HEK293 (cell line): ENCODE measurements at regions not wholly inside any gene's neighbourhood (a gene's known extent, or its start where the extent isn't known, plus 50 kb on each side); places are given as distances from the start of the nearest gene placed in this dataset.

ENCODE experiments used
- CTCF ChIA-PET: fragments of 350-600 bp; formaldehyde crosslinking; extraction: SDS; loops from one replicate; lab custom pipeline; 2021; ENCODE audit warnings: antibody characterized with exemption; lab: Yijun Ruan, JAX
- POLR2A ChIA-PET: fragments of 300-600 bp; formaldehyde crosslinking; extraction: SDS; loops from one replicate; lab custom pipeline; 2020; ENCODE audit warnings: antibody characterized with exemption, inconsistent platforms; lab: Yijun Ruan, JAX
- H3K27ac ChIP-seq: fragments of 200-500 bp; sonication (Bioruptor generic); 2 replicates; pipeline ENCODE4 v1.5.1; 2014; ENCODE audit warnings: low read depth, low read length, control low read depth, inconsistent platforms; ENCODE audit errors: extremely low read depth
- H3K36me3 ChIP-seq, 2 experiments: fragments of 200-500 bp in 1 of 2; sonication (Bioruptor generic) in 1 of 2; 1 replicate in 1 of 2; 2 replicates in 1 of 2; pipeline ENCODE4 v1.5.1; 2014 to 2017; ENCODE audit warnings: inconsistent platforms in 2 of 2, low read length in 2 of 2; ENCODE audit not compliant: control insufficient read depth in 2 of 2, insufficient read depth in 1 of 2
- H3K4me1 ChIP-seq: fragments of 200-500 bp; sonication (Bioruptor generic); 2 replicates; pipeline ENCODE4 v1.5.1; 2014; ENCODE audit warnings: mild to moderate bottlenecking, low read length, inconsistent platforms; ENCODE audit not compliant: control insufficient read depth, insufficient read depth
- H3K4me3 ChIP-seq: 2 replicates; pipeline ENCODE4 v1.5.1; 2011; ENCODE audit warnings: low read depth, mild to moderate bottlenecking, control low read depth, low read length, moderate library complexity
- H3K9me3 ChIP-seq: fragments of 200-500 bp; sonication (Bioruptor generic); 2 replicates; pipeline ENCODE4 v1.5.1; 2014; ENCODE audit warnings: low read depth, low read length, inconsistent platforms; ENCODE audit not compliant: control insufficient read depth, insufficient read depth
- CTCF ChIP-seq: fragments of 450-650 bp; formaldehyde crosslinking; IDR thresholded peaks from 2 replicates; pipeline ENCODE4 v1.5.1; 2016; ENCODE audit warnings: missing biosample characterization, missing genetic modification characterization
- GLIS1 ChIP-seq: fragments of 450-650 bp; formaldehyde crosslinking; IDR thresholded peaks from 2 replicates; pipeline ENCODE4 v1.5.1; 2016; ENCODE audit warnings: missing biosample characterization, missing genetic modification characterization
- KLF10 ChIP-seq: fragments of 450-650 bp; IDR thresholded peaks from 2 replicates; pipeline ENCODE4 v1.5.1; 2018; ENCODE audit warnings: missing biosample characterization, mild to moderate bottlenecking, missing genetic modification characterization
- PRDM1 ChIP-seq: fragments of 450-650 bp; formaldehyde crosslinking; IDR thresholded peaks from 2 replicates; pipeline ENCODE4; 2016; ENCODE audit warnings: missing biosample characterization, missing genetic modification characterization
- SP3 ChIP-seq: fragments of 450-650 bp; formaldehyde crosslinking; IDR thresholded peaks from 2 replicates; pipeline ENCODE4 v1.5.1; 2016; ENCODE audit warnings: missing biosample characterization, missing genetic modification characterization
- YY1 ChIP-seq: fragments of 450-650 bp; formaldehyde crosslinking; IDR thresholded peaks from 2 replicates; pipeline ENCODE4 v1.5.1; 2018; ENCODE audit warnings: missing biosample characterization, missing genetic modification characterization
- ZBTB10 ChIP-seq: fragments of 450-650 bp; formaldehyde crosslinking; IDR thresholded peaks from 2 replicates; pipeline ENCODE4 v1.5.1; 2016; ENCODE audit warnings: missing biosample characterization, missing genetic modification characterization
- ZBTB17 ChIP-seq: fragments of 450-650 bp; formaldehyde crosslinking; IDR thresholded peaks from 2 replicates; pipeline ENCODE4 v1.5.1; 2016; ENCODE audit warnings: missing biosample characterization, missing genetic modification characterization
- ZFP37 ChIP-seq: fragments of 450-650 bp; formaldehyde crosslinking; IDR thresholded peaks from 2 replicates; pipeline ENCODE4 v1.5.1; 2016; ENCODE audit warnings: missing biosample characterization, missing genetic modification characterization
- ZNF169 ChIP-seq: fragments of 450-650 bp; formaldehyde crosslinking; IDR thresholded peaks from 2 replicates; pipeline ENCODE4 v1.5.1; 2016; ENCODE audit warnings: missing biosample characterization, missing genetic modification characterization
- ZNF19 ChIP-seq: fragments of 450-650 bp; formaldehyde crosslinking; IDR thresholded peaks from 2 replicates; pipeline ENCODE4; 2016; ENCODE audit warnings: missing biosample characterization, missing genetic modification characterization, low read depth
- ZNF211 ChIP-seq: fragments of 450-650 bp; formaldehyde crosslinking; IDR thresholded peaks from 2 replicates; pipeline ENCODE4 v1.5.1; 2016; ENCODE audit warnings: low read depth, missing biosample characterization, missing genetic modification characterization
- ZNF223 ChIP-seq: fragments of 450-650 bp; formaldehyde crosslinking; IDR thresholded peaks from 2 replicates; pipeline ENCODE4 v1.5.1; 2016; ENCODE audit warnings: missing biosample characterization, missing genetic modification characterization
- ZNF23 ChIP-seq: fragments of 450-650 bp; formaldehyde crosslinking; IDR thresholded peaks from 2 replicates; pipeline ENCODE4 v1.5.1; 2016; ENCODE audit warnings: missing biosample characterization, missing genetic modification characterization, borderline replicate concordance
- ZNF350 ChIP-seq: fragments of 450-650 bp; formaldehyde crosslinking; IDR thresholded peaks from 2 replicates; pipeline ENCODE4 v1.5.0; 2017; ENCODE audit warnings: missing biosample characterization, mild to moderate bottlenecking, missing genetic modification characterization
- ZNF416 ChIP-seq: fragments of 450-650 bp; formaldehyde crosslinking; IDR thresholded peaks from 2 replicates; pipeline ENCODE4 v1.5.1; 2016; ENCODE audit warnings: missing biosample characterization, missing genetic modification characterization
- ZNF530 ChIP-seq: fragments of 450-650 bp; formaldehyde crosslinking; IDR thresholded peaks from 2 replicates; pipeline ENCODE4 v1.5.1; 2016; ENCODE audit warnings: low read depth, missing biosample characterization, missing genetic modification characterization
- ZNF571 ChIP-seq: fragments of 450-650 bp; formaldehyde crosslinking; IDR thresholded peaks from 2 replicates; pipeline ENCODE4 v1.5.0; 2017; ENCODE audit warnings: missing biosample characterization, missing genetic modification characterization
- ZNF629 ChIP-seq: fragments of 450-650 bp; formaldehyde crosslinking; IDR thresholded peaks from 2 replicates; pipeline ENCODE4 v1.5.1; 2017; ENCODE audit warnings: missing biosample characterization, missing genetic modification characterization
- ZNF645 ChIP-seq: fragments of 450-650 bp; formaldehyde crosslinking; IDR thresholded peaks from 2 replicates; pipeline ENCODE4; 2016; ENCODE audit warnings: missing biosample characterization, missing genetic modification characterization
- ZNF654 ChIP-seq: fragments of 450-650 bp; formaldehyde crosslinking; IDR thresholded peaks from 2 replicates; pipeline ENCODE4 v1.5.1; 2016; ENCODE audit warnings: low read depth, missing biosample characterization, missing genetic modification characterization
- ZNF830 ChIP-seq: fragments of 450-650 bp; IDR thresholded peaks from 2 replicates; pipeline ENCODE4 v1.5.0; 2018; ENCODE audit warnings: missing biosample characterization, missing genetic modification characterization, low read depth, mild to moderate bottlenecking, moderate library complexity
- TF ChIP-seq, protein P1 (sequence below): fragments of 450-650 bp; formaldehyde crosslinking; IDR thresholded peaks from 2 replicates; pipeline ENCODE4 v1.5.1; 2016; ENCODE audit warnings: missing biosample characterization, missing genetic modification characterization
- TF ChIP-seq, protein P2 (sequence below): fragments of 450-650 bp; formaldehyde crosslinking; IDR thresholded peaks from 2 replicates; pipeline ENCODE4 v1.5.1; 2016; ENCODE audit warnings: missing biosample characterization, missing genetic modification characterization
- TF ChIP-seq, protein P3 (sequence below): fragments of 450-650 bp; formaldehyde crosslinking; IDR thresholded peaks from 2 replicates; pipeline ENCODE4 v1.5.1; 2017; ENCODE audit warnings: missing biosample characterization, missing genetic modification characterization

GRCh38 chr14:22391908-22392565, 197.0 kb downstream of the DAD1 start:
- ChIA-PET POLR2A (no interaction called here), CTCF (interaction anchor here (0.5 to 9.6 kb wide), 18 partner anchors 16 to 490 kb away, joined by 3 to 209 read pairs (median 3); no protein-coding TSS in a partner anchor)
- peak; percentile 88 for TF ChIP-seq CTCF (tag by site-specific recombination)
- TF ChIP-seq SP3 = no peak
- TF ChIP-seq ZNF350 (tag by site-specific recombination) = no peak
- TF ChIP-seq GLIS1 (tag by site-specific recombination) = no peak
- peak; percentile 74 for TF ChIP-seq ZBTB17 (tag by site-specific recombination)
- 0 out of 2 replicates have a peak, but pooled peaks have one; percentile 28 for TF ChIP-seq ZBTB10 (tag by site-specific recombination)
- peak; percentile 87 for TF ChIP-seq ZNF654 (tag by site-specific recombination)
- no peak for TF ChIP-seq ZNF645 (tag by site-specific recombination)
- no peak for TF ChIP-seq ZNF23 (tag by site-specific recombination)
- 0 out of 2 replicates have a peak, but pooled peaks have one; percentile 38 for TF ChIP-seq YY1 (tag by site-specific recombination)
- TF ChIP-seq, protein P1, sequence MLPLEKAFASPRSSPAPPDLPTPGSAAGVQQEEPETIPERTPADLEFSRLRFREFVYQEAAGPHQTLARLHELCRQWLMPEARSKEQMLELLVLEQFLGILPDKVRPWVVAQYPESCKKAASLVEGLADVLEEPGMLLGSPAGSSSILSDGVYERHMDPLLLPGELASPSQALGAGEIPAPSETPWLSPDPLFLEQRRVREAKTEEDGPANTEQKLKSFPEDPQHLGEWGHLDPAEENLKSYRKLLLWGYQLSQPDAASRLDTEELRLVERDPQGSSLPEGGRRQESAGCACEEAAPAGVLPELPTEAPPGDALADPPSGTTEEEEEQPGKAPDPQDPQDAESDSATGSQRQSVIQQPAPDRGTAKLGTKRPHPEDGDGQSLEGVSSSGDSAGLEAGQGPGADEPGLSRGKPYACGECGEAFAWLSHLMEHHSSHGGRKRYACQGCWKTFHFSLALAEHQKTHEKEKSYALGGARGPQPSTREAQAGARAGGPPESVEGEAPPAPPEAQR (tag by site-specific recombination) = no peak
- TF ChIP-seq PRDM1 = no peak
- TF ChIP-seq, protein P2, sequence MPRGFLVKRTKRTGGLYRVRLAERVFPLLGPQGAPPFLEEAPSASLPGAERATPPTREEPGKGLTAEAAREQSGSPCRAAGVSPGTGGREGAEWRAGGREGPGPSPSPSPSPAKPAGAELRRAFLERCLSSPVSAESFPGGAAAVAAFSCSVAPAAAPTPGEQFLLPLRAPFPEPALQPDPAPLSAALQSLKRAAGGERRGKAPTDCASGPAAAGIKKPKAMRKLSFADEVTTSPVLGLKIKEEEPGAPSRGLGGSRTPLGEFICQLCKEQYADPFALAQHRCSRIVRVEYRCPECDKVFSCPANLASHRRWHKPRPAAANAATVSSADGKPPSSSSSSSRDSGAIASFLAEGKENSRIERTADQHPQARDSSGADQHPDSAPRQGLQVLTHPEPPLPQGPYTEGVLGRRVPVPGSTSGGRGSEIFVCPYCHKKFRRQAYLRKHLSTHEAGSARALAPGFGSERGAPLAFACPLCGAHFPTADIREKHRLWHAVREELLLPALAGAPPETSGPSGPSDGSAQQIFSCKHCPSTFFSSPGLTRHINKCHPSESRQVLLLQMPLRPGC (tag by site-specific recombination) = no peak
- Histone ChIP-seq H3K36me3 (no peaks in the 10 kb centered on the region), H3K4me3 (no peak overlapping the region), H3K27ac (no peak overlapping the region), H3K9me3 (no peaks in the 10 kb centered on the region), H3K4me1 (no peaks in the 10 kb centered on the region)

GRCh38 chr14:22390824-22391461, 198.1 kb downstream of the DAD1 start:
- no peaks in the 10 kb centered on the region for H3K36me3 ChIP-seq
- no peak overlapping the region for H3K4me3 ChIP-seq
- POLR2A ChIA-PET = no interaction called here
- CTCF ChIA-PET = interaction anchor here (0.6 to 9.6 kb wide), 20 partner anchors 9 to 462 kb away, joined by 3 to 209 read pairs (median 4); no protein-coding TSS in a partner anchor
- no peaks in the 10 kb centered on the region for H3K9me3 ChIP-seq
- H3K27ac ChIP-seq = no peak overlapping the region
- no peaks in the 10 kb centered on the region for H3K4me1 ChIP-seq
- TF ChIP-seq, protein P3, sequence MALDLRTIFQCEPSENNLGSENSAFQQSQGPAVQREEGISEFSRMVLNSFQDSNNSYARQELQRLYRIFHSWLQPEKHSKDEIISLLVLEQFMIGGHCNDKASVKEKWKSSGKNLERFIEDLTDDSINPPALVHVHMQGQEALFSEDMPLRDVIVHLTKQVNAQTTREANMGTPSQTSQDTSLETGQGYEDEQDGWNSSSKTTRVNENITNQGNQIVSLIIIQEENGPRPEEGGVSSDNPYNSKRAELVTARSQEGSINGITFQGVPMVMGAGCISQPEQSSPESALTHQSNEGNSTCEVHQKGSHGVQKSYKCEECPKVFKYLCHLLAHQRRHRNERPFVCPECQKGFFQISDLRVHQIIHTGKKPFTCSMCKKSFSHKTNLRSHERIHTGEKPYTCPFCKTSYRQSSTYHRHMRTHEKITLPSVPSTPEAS = no peak
- no peak for TF ChIP-seq PRDM1
- no peak for TF ChIP-seq ZNF211
- TF ChIP-seq ZNF629 (tag by site-specific recombination) = no peak
- no peak for TF ChIP-seq KLF10
- TF ChIP-seq ZNF830 (tag by site-specific recombination) = no peak
- TF ChIP-seq ZNF223 = no peak
- no peak for TF ChIP-seq ZFP37 (tag by site-specific recombination)
- no peak for TF ChIP-seq ZNF530 (tag by site-specific recombination)
- no peak for TF ChIP-seq ZNF571 (tag by site-specific recombination)
- TF ChIP-seq ZNF416 = no peak
- no peak for TF ChIP-seq ZNF19 (tag by site-specific recombination)
- no peak for TF ChIP-seq ZNF169 (tag by site-specific recombination)
